PC-9 (cell line): ENCODE measurements at regions not wholly inside any gene's neighbourhood (a gene's known extent, or its start where the extent isn't known, plus 50 kb on each side); places are given as distances from the start of the nearest gene placed in this dataset.

Experiments
- EZH2 ChIP-seq: fragments of 200-600 bp; sonication (generic); IDR thresholded peaks from 2 replicates; pipeline ENCODE4 v1.8.0; 2017; ENCODE audit warnings: antibody characterized with exemption, low read depth
- TF ChIP-seq, protein P1 (sequence below): fragments of 200-600 bp; sonication (generic); conservative IDR thresholded peaks from 2 replicates; pipeline ENCODE4 v1.6.1; 2017; ENCODE audit warnings: mixed run types, antibody characterized with exemption, mild to moderate bottlenecking, moderate library complexity

DNA sequence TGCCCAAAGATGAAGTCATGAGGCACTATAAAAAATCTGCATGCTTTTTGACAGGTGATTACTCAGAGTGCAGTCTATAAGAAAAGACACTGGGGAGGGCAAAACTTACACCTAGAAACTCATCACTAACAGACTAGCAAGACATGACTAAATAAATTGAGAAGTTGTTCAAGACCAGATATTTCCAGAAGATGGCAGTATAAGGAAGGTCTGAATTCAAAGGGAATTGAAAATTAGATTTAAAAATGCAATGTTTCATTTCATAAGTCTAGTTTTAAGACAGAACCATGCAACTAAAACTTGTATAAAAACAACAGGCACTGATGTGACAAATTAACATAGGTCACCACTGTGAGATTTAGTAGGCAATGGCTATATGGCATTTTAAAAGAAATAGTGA is 232.5 kb upstream of the POF1B start:
- TF ChIP-seq, protein P1, sequence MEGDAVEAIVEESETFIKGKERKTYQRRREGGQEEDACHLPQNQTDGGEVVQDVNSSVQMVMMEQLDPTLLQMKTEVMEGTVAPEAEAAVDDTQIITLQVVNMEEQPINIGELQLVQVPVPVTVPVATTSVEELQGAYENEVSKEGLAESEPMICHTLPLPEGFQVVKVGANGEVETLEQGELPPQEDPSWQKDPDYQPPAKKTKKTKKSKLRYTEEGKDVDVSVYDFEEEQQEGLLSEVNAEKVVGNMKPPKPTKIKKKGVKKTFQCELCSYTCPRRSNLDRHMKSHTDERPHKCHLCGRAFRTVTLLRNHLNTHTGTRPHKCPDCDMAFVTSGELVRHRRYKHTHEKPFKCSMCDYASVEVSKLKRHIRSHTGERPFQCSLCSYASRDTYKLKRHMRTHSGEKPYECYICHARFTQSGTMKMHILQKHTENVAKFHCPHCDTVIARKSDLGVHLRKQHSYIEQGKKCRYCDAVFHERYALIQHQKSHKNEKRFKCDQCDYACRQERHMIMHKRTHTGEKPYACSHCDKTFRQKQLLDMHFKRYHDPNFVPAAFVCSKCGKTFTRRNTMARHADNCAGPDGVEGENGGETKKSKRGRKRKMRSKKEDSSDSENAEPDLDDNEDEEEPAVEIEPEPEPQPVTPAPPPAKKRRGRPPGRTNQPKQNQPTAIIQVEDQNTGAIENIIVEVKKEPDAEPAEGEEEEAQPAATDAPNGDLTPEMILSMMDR, result peak; percentile 54
- no peak for TF ChIP-seq EZH2
